ENCODE measurements at regions not wholly inside any gene's neighbourhood (a gene's known extent, or its start where the extent isn't known, plus 50 kb on each side); places are given as distances from the start of the nearest gene placed in this dataset.
A peak's percentile ranks its signal among the peaks of the same experiment; 100 is the strongest.

DNA sequence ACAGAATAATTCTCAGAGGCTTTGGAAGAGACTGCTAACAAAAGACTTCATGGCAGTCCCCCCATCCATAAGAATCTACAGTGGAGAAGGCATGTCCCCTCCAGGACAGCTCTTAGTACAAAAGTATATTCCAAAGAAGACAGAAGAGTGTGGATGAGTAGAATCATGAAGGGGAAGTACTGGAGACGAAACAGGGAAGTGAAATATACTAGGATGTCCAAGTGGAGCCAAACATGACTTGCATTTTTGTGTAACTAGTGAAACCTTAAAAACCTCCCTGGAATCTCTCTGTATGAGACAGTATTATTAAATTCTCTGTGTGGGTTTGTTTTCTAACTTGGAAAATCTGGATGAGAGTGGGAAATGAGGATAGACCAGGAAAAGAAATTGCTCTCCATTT lies 312.4 kb downstream of the RSL24D1 start:
- Histone ChIP-seq H3K4me3 (ENCODE audit: low read depth, low read length) (no peak overlapping the region), H3K36me3 (ENCODE audit: control insufficient read depth, insufficient read depth, low read length) (no peaks in the 10 kb centered on the region), H3K27me3 (ENCODE audit: control insufficient read depth, insufficient read depth, low read length) (no peaks in the 10 kb centered on the region)
- FAIRE-seq (no peak), DNase-seq (ENCODE audit: low read depth) (no peak)
- TF ChIP-seq, protein P1, sequence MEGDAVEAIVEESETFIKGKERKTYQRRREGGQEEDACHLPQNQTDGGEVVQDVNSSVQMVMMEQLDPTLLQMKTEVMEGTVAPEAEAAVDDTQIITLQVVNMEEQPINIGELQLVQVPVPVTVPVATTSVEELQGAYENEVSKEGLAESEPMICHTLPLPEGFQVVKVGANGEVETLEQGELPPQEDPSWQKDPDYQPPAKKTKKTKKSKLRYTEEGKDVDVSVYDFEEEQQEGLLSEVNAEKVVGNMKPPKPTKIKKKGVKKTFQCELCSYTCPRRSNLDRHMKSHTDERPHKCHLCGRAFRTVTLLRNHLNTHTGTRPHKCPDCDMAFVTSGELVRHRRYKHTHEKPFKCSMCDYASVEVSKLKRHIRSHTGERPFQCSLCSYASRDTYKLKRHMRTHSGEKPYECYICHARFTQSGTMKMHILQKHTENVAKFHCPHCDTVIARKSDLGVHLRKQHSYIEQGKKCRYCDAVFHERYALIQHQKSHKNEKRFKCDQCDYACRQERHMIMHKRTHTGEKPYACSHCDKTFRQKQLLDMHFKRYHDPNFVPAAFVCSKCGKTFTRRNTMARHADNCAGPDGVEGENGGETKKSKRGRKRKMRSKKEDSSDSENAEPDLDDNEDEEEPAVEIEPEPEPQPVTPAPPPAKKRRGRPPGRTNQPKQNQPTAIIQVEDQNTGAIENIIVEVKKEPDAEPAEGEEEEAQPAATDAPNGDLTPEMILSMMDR (IDR thresholded peaks at IDR 0.05; ENCODE audit: insufficient read depth, low read length, severe bottlenecking) = no peak

- TF ChIP-seq, protein P1 (IDR thresholded peaks at IDR 0.05; ENCODE audit: insufficient read depth, low read length, severe bottlenecking) = no peak
- H3K4me3 ChIP-seq (ENCODE audit: low read depth, low read length) = no peak overlapping the region
- H3K36me3 ChIP-seq (ENCODE audit: control insufficient read depth, insufficient read depth, low read length) = no peaks in the 10 kb centered on the region
- DNase-seq (ENCODE audit: low read depth) = no peak
- no peak for FAIRE-seq
- no peaks in the 10 kb centered on the region for H3K27me3 ChIP-seq (ENCODE audit: control insufficient read depth, insufficient read depth, low read length)
Observed at GRCh38 chr15:54859982-54860381, 336.8 kb downstream of the RSL24D1 start.

DNA sequence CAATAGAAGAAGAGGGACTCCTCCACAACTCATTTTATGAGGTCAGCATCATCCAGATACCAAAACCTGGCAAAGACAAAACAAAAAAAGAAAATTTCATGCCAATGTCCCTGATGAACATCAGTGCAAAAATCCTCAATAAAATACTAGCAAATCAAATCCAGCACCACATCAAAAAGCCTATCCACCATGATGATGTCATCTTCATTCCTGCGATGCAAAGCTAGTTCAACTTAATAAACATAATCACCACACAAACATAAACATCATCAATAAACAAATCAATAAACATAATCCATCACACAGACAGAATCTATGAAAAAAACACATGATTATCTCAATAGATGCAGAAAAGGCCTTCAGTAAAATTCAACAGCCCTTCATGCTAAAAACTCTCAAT lies 342.1 kb downstream of the RSL24D1 start:
- H3K27me3 ChIP-seq (ENCODE audit: control insufficient read depth, insufficient read depth, low read length) = no peaks in the 10 kb centered on the region
- TF ChIP-seq, protein P1 (IDR thresholded peaks at IDR 0.05; ENCODE audit: insufficient read depth, low read length, severe bottlenecking) = no peak
- FAIRE-seq (no peak), DNase-seq (ENCODE audit: low read depth) (no peak)
- no peak overlapping the region for H3K4me3 ChIP-seq (ENCODE audit: low read depth, low read length)
- no peaks in the 10 kb centered on the region for H3K36me3 ChIP-seq (ENCODE audit: control insufficient read depth, insufficient read depth, low read length)

DNA sequence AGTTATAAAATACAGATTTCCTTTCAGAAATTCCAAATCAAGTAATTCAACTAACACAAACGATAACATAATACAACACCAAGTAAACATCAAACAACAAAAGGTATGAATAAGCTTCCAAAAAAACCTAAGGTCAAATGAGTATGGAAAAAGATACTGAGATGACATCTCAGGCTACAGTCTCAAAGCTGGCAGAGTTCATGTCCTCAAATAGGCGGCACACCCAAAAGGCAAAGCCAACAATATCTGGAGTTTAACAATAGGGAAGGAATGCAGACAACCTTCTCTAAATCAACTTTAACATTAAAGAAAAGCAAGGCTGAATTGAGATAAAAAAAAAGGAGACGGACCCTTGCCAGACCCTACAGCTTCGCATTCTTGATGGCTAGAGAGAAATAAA lies 346.6 kb downstream of the RSL24D1 start:
- no peak for DNase-seq (ENCODE audit: low read depth)
- no peak for FAIRE-seq
- Histone ChIP-seq H3K27me3 (ENCODE audit: control insufficient read depth, insufficient read depth, low read length) (no peaks in the 10 kb centered on the region), H3K4me3 (ENCODE audit: low read depth, low read length) (no peak overlapping the region), H3K36me3 (ENCODE audit: control insufficient read depth, insufficient read depth, low read length) (no peaks in the 10 kb centered on the region)
- TF ChIP-seq, protein P1 (IDR thresholded peaks at IDR 0.05; ENCODE audit: insufficient read depth, low read length, severe bottlenecking) = no peak

DNA sequence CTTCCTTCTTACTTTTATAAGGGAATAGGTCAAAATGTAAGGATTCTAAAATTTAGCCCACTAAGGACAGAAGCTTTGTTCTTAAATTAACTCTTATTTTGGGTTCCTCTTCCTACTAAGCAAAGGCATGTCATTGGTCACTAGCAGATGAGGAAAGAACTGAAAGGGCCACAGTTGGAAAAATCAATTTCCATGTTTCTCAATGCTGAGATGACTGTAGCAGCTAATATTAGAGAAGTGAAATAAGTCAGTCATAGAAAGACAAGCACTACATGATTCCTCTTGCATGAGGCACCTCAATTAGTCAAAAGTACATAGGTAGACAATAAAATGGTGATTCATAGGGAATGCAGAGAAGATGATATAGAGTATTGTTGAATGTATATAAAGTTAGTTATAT lies 353.7 kb downstream of the RSL24D1 start:
- TF ChIP-seq, protein P1 (IDR thresholded peaks at IDR 0.05; ENCODE audit: insufficient read depth, low read length, severe bottlenecking) = no peak
- Histone ChIP-seq H3K36me3 (ENCODE audit: control insufficient read depth, insufficient read depth, low read length) (no peaks in the 10 kb centered on the region), H3K4me3 (ENCODE audit: low read depth, low read length) (no peak overlapping the region), H3K27me3 (ENCODE audit: control insufficient read depth, insufficient read depth, low read length) (no peaks in the 10 kb centered on the region)
- FAIRE-seq (no peak), DNase-seq (ENCODE audit: low read depth) (peak; percentile 3)

DNA sequence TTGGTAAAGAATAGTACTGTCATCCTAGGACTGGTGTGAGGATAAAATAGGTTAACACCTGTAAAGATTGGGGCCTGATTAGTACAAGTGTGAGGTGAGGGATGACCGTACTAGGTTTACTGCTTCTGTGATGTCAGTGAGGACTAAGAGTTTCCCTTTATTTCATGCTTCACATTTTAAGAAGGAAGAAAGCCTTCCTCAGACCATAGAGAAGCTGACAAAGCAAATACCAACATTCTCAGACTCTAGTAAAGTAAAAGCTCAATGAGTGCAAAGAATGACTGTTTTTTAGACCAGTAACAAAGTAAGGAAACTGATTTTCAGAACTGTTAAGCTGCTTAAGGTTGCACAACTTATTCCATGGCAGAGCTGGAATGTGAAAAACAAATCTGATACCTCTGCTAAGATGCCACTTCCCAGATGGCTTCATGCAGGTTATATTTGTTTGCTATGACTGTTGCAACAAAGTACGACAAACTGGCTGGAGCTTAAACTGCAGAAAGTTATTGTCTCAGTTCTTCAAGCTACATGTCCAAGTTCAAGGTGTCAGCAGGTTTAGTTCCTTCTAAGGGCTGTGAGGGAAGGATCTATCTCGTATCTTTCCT lies 354.9 kb downstream of the RSL24D1 start:
- Histone ChIP-seq H3K4me3 (ENCODE audit: low read depth, low read length) (no peak overlapping the region), H3K36me3 (ENCODE audit: control insufficient read depth, insufficient read depth, low read length) (no peaks in the 10 kb centered on the region), H3K27me3 (ENCODE audit: control insufficient read depth, insufficient read depth, low read length) (no peaks in the 10 kb centered on the region)
- TF ChIP-seq, protein P1 (IDR thresholded peaks at IDR 0.05; ENCODE audit: insufficient read depth, low read length, severe bottlenecking) = no peak
- FAIRE-seq = no peak
- no peak for DNase-seq (ENCODE audit: low read depth)

All from bronchial epithelial cell (primary cell).